ENCODE measurements at regions not wholly inside any gene's neighbourhood (a gene's known extent, or its start where the extent isn't known, plus 50 kb on each side); places are given as distances from the start of the nearest gene placed in this dataset.

- Histone ChIP-seq H3K4me1 (no peaks in the 10 kb centered on the region), H3K36me3 (no peaks in the 10 kb centered on the region), H3K9me3 (peaks cover 0 to 3% (median 0%) of the 10 kb centered on the region in 4 donors), H3K27me3 (no peaks in the 10 kb centered on the region), H3K4me3 (no peak overlapping the region), H3K27ac (no peak overlapping the region)
- 43 to 80% methylated on average over 13 of the region's 13 CpGs for WGBS, 2 donors
- ATAC-seq (ENCODE audit: low FRiP score in 2 of 2) = no peak
- DNase-seq = no peak
- TF ChIP-seq EP300 (IDR thresholded peaks at IDR 0.05) (no peak), CTCF (IDR thresholded peaks at IDR 0.05) (no peak), POLR2AphosphoS5 (IDR thresholded peaks at IDR 0.05) (no peak), POLR2A (IDR thresholded peaks at IDR 0.05) (no peak)
Observed at GRCh38 chrX:41025926-41026701, 59.1 kb upstream of the USP9X start.

- Histone ChIP-seq H3K4me3 (no peak overlapping the region), H3K27me3 (no peaks in the 10 kb centered on the region)
Observed at GRCh38 chrX:41026702-41027078, 58.6 kb upstream of the USP9X start.

GRCh38 chrX:41029332-41029731 lies 55.9 kb upstream of the USP9X start:
- no peak for ATAC-seq (ENCODE audit: low FRiP score in 2 of 2)
- WGBS, 2 donors = 85 to 92% methylated on average over 3 to 7 of the region's 7 CpGs

More at GRCh38 chrX:41026702-41027078, 58.6 kb upstream of the USP9X start:
- Histone ChIP-seq H3K4me1 (no peaks in the 10 kb centered on the region), H3K36me3 (no peaks in the 10 kb centered on the region), H3K27ac (no peak overlapping the region), H3K9me3 (peaks cover 0 to 3% (median 0%) of the 10 kb centered on the region in 4 donors)
- TF ChIP-seq CTCF (IDR thresholded peaks at IDR 0.05) = no peak
- TF ChIP-seq POLR2A (IDR thresholded peaks at IDR 0.05) = no peak
- no peak for TF ChIP-seq POLR2AphosphoS5 (IDR thresholded peaks at IDR 0.05)
- no peak for TF ChIP-seq EP300 (IDR thresholded peaks at IDR 0.05)
- 62 to 86% methylated on average over 5 of the region's 5 CpGs for WGBS, 2 donors
- no peak for ATAC-seq (ENCODE audit: low FRiP score in 2 of 2)
- no peak for DNase-seq

GRCh38 chrX:41031256-41031967 lies 53.8 kb upstream of the USP9X start:
- WGBS, 2 donors = 88 to 98% methylated on average over 7 to 13 of the region's 13 CpGs
- H3K27me3 ChIP-seq = no peaks in the 10 kb centered on the region
- no peak for ATAC-seq (ENCODE audit: low FRiP score in 2 of 2)

More at GRCh38 chrX:41029332-41029731, 55.9 kb upstream of the USP9X start:
- peaks cover 0 to 2% (median 0%) of the 10 kb centered on the region in 4 donors for H3K9me3 ChIP-seq
- H3K27me3 ChIP-seq = no peaks in the 10 kb centered on the region
- no peak for TF ChIP-seq POLR2A (IDR thresholded peaks at IDR 0.05)
- TF ChIP-seq POLR2AphosphoS5 (IDR thresholded peaks at IDR 0.05) = no peak
- TF ChIP-seq CTCF (IDR thresholded peaks at IDR 0.05) = no peak
- no peak for TF ChIP-seq EP300 (IDR thresholded peaks at IDR 0.05)
- H3K4me3 ChIP-seq = no peak overlapping the region
- no peak for DNase-seq
- H3K27ac ChIP-seq = no peak overlapping the region
- H3K4me1 ChIP-seq = no peaks in the 10 kb centered on the region
- H3K36me3 ChIP-seq = no peaks in the 10 kb centered on the region

More at GRCh38 chrX:41031256-41031967, 53.8 kb upstream of the USP9X start:
- DNase-seq = no peak
- no peak overlapping the region for H3K27ac ChIP-seq
- H3K9me3 ChIP-seq = no peaks in the 10 kb centered on the region
- no peak overlapping the region for H3K4me3 ChIP-seq
- TF ChIP-seq POLR2AphosphoS5 (IDR thresholded peaks at IDR 0.05) = no peak
- TF ChIP-seq EP300 (IDR thresholded peaks at IDR 0.05) = no peak
- no peak for TF ChIP-seq POLR2A (IDR thresholded peaks at IDR 0.05)
- no peak for TF ChIP-seq CTCF (IDR thresholded peaks at IDR 0.05)
- H3K4me1 ChIP-seq = no peaks in the 10 kb centered on the region
- H3K36me3 ChIP-seq = no peaks in the 10 kb centered on the region

Measured in upper lobe of left lung (tissue), 6 donors.